ENCODE measurements at regions not wholly inside any gene's neighbourhood (a gene's known extent, or its start where the extent isn't known, plus 50 kb on each side); places are given as distances from the start of the nearest gene placed in this dataset.

DNA sequence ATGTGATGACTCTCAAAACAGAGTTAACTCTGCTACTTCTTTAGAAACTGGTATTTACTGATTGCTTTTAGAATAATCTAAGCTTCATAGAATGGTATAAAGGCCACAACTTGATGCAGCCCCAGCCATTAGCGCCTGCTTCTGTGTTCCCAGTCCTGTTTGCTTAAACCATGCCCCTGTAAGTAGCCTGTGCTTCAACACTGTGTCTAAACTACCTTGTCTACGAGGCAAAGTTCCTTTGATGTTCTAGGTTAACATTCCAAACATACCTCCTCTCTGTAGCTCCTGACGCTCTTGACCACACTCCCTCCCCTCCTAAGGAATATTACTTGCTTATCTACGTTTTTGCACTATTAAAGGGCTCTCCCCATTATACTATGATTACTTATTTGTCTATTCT is 352.5 kb upstream of the ADGRL3 start:
- TF ChIP-seq, protein P1, sequence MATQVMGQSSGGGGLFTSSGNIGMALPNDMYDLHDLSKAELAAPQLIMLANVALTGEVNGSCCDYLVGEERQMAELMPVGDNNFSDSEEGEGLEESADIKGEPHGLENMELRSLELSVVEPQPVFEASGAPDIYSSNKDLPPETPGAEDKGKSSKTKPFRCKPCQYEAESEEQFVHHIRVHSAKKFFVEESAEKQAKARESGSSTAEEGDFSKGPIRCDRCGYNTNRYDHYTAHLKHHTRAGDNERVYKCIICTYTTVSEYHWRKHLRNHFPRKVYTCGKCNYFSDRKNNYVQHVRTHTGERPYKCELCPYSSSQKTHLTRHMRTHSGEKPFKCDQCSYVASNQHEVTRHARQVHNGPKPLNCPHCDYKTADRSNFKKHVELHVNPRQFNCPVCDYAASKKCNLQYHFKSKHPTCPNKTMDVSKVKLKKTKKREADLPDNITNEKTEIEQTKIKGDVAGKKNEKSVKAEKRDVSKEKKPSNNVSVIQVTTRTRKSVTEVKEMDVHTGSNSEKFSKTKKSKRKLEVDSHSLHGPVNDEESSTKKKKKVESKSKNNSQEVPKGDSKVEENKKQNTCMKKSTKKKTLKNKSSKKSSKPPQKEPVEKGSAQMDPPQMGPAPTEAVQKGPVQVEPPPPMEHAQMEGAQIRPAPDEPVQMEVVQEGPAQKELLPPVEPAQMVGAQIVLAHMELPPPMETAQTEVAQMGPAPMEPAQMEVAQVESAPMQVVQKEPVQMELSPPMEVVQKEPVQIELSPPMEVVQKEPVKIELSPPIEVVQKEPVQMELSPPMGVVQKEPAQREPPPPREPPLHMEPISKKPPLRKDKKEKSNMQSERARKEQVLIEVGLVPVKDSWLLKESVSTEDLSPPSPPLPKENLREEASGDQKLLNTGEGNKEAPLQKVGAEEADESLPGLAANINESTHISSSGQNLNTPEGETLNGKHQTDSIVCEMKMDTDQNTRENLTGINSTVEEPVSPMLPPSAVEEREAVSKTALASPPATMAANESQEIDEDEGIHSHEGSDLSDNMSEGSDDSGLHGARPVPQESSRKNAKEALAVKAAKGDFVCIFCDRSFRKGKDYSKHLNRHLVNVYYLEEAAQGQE (IDR thresholded peaks at IDR 0.05; ENCODE audit: low read depth), result no peak
- no peak for TF ChIP-seq CEBPB (IDR thresholded peaks at IDR 0.05)
- no peak for TF ChIP-seq RAD21 (IDR thresholded peaks at IDR 0.05; ENCODE audit: low read depth)
- no peak for TF ChIP-seq EP300 (IDR thresholded peaks at IDR 0.05; ENCODE audit: borderline replicate concordance)
- no peak for TF ChIP-seq ZBTB7A (IDR thresholded peaks at IDR 0.05; ENCODE audit: low read depth)
- TF ChIP-seq, protein P2, sequence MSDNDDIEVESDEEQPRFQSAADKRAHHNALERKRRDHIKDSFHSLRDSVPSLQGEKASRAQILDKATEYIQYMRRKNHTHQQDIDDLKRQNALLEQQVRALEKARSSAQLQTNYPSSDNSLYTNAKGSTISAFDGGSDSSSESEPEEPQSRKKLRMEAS (IDR thresholded peaks at IDR 0.05), result no peak
- TF ChIP-seq FOXM1 (IDR thresholded peaks at IDR 0.05; ENCODE audit: borderline replicate concordance, low read depth), result no peak
- TF ChIP-seq YY1 (IDR thresholded peaks at IDR 0.05; ENCODE audit: low read depth), result no peak

Data from Ishikawa (cell line).